GM13976 (cell line): ENCODE measurements at regions not wholly inside any gene's neighbourhood (a gene's known extent, or its start where the extent isn't known, plus 50 kb on each side); places are given as distances from the start of the nearest gene placed in this dataset.

Source experiments
- DNase-seq: peaks from one replicate; pipeline ENCODE4 v3.0.0; 2012; ENCODE audit warnings: low spot score
- CTCF ChIP-seq: IDR thresholded peaks from 2 replicates; pipeline ENCODE4 v1.5.1; 2012; ENCODE audit warnings: borderline replicate concordance, mild to moderate bottlenecking; ENCODE audit not compliant: insufficient read depth; ENCODE audit errors: extremely low read depth, missing control alignments, control extremely low read depth
- in situ Hi-C: fragments of 300-500 bp; cut with MboI; formaldehyde crosslinking; loops from one replicate; pipeline ENCODE4 v1.12.0; 2022; ENCODE audit warnings: low sequenced_read_pairs, mixed read lengths, inconsistent platforms; ENCODE audit not compliant: unreplicated experiment

- DNase-seq, result no peak
- no peak for TF ChIP-seq CTCF
- in situ Hi-C loops, result no loop called here
These were observed 115.2 kb upstream of the TOP3B start for GRCh38 chr22:22097727-22098228.

- in situ Hi-C loops, result no loop called here
- no peak for DNase-seq
- TF ChIP-seq CTCF, result no peak
These were observed 112.3 kb upstream of the TOP3B start for GRCh38 chr22:22094921-22095320.

DNA sequence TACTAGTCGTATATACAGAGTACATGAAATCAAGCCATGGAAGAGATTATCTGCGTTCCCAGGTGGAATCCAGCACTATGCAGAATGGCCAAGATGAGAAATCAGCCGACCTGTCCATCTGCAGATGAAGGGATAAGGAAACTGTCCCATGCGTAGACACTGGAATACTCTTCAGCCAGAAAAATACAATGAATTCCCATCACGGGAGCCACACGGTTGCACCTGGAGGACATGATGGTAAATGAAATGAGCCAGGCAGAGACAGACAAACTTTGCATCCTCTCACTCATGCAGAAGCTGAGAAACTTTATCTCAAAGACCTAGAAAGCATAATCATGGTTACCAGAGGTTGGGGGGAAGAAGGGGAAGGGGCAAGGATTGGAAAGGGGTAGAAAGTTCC is 111.9 kb upstream of the TOP3B start:
- no peak for TF ChIP-seq CTCF
- in situ Hi-C loops, result no loop called here

DNA sequence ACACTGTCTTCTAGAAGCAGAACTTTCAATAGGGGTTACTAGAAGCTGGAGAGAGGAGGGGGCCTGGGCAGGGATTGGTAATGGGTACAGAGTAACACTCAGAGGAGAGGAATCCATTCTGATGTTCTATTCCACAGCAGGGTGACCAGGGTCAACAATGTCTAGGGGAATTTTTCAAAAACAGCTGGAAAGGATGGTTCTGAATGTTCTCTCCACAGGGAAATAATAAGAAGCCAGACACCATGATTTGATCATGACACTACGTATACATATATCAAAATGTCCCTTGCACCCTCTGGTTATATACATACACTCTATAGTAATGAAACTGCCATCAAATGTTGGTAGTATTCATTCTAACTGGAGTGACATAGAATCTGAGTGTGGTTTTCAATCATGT is 111.2 kb upstream of the TOP3B start:
- TF ChIP-seq CTCF, result no peak
- in situ Hi-C loops, result no loop called here
- no peak for DNase-seq

More for the DNA sequence above, 111.9 kb upstream of the TOP3B start:
- no peak for DNase-seq

- in situ Hi-C loops, result no loop called here
- DNase-seq, result no peak
- no peak for TF ChIP-seq CTCF
These were observed 110.4 kb upstream of the TOP3B start for GRCh38 chr22:22092974-22093373.

- no peak for TF ChIP-seq CTCF
- no peak for DNase-seq
- in situ Hi-C loops, result no loop called here
These were observed 109.5 kb upstream of the TOP3B start for GRCh38 chr22:22092101-22092500.
